Fibroblast of lung (primary cell): ENCODE measurements at regions not wholly inside any gene's neighbourhood (a gene's known extent, or its start where the extent isn't known, plus 50 kb on each side); places are given as distances from the start of the nearest gene placed in this dataset.

ENCODE experiments used
- EZH2 ChIP-seq: IDR thresholded peaks from 2 replicates; pipeline ENCODE4 v1.5.1; 2012; ENCODE audit warnings: low read length, control low read depth, mild to moderate bottlenecking; ENCODE audit errors: missing control alignments
- TF ChIP-seq, protein P1 (sequence below), 2 donors: IDR thresholded peaks in 1 of 2; conservative IDR thresholded peaks in 1 of 2; 1 replicate in 1 of 2; 2 replicates in 1 of 2; pipeline ENCODE4 v1.5.1; 2011 to 2012; ENCODE audit warnings: low read length in 2 of 2, control low read depth in 1 of 2, inconsistent platforms in 1 of 2, low read depth in 1 of 2, mild to moderate bottlenecking in 1 of 2

DNA sequence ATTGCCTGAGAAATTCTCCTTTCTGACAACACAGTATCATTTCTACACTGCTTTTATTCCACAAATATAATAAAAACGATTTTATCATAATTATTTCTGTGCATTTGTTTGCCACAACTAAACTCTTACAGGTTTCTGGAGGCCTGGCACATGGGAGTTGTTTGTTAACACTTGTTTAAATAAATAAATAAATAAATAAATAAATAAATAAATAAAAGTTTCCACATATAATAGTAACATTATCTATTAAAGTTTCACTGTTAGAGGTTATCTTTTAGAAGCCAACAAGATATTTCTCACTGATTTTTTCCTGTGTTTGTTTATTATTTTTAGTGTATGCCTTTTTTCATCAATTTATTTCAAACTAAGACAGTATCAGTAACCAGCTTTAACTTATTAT, 323.3 kb downstream of the FOXG1 start:
- TF ChIP-seq, protein P1, sequence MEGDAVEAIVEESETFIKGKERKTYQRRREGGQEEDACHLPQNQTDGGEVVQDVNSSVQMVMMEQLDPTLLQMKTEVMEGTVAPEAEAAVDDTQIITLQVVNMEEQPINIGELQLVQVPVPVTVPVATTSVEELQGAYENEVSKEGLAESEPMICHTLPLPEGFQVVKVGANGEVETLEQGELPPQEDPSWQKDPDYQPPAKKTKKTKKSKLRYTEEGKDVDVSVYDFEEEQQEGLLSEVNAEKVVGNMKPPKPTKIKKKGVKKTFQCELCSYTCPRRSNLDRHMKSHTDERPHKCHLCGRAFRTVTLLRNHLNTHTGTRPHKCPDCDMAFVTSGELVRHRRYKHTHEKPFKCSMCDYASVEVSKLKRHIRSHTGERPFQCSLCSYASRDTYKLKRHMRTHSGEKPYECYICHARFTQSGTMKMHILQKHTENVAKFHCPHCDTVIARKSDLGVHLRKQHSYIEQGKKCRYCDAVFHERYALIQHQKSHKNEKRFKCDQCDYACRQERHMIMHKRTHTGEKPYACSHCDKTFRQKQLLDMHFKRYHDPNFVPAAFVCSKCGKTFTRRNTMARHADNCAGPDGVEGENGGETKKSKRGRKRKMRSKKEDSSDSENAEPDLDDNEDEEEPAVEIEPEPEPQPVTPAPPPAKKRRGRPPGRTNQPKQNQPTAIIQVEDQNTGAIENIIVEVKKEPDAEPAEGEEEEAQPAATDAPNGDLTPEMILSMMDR (conservative IDR thresholded peaks at IDR 0.05 in 1 of 2, IDR thresholded peaks at IDR 0.05 in 1 of 2; ENCODE audit: low read depth in 1 of 2, low read length in 2 of 2) = no peak
- no peak for TF ChIP-seq EZH2
